Loucy (cell line): ENCODE measurements at regions not wholly inside any gene's neighbourhood (a gene's known extent, or its start where the extent isn't known, plus 50 kb on each side); places are given as distances from the start of the nearest gene placed in this dataset.

ENCODE experiments used
- H2AFZ ChIP-seq: fragments of 200-600 bp; sonication (generic); 2 replicates; pipeline ENCODE4 v1.6.0; 2016; ENCODE audit warnings: antibody characterized with exemption, mild to moderate bottlenecking, low read length, moderate library complexity
- H3F3A ChIP-seq: fragments of 200-600 bp; 2 replicates; pipeline ENCODE4 v1.6.0; 2016; ENCODE audit warnings: antibody characterized with exemption, low read depth, mild to moderate bottlenecking
- H3K27me3 ChIP-seq: fragments of 200-600 bp; sonication (generic); 2 replicates; pipeline ENCODE4 v1.6.1; 2014; ENCODE audit warnings: low read length, mild to moderate bottlenecking; ENCODE audit not compliant: insufficient read depth, poor library complexity, severe bottlenecking
- H3K36me3 ChIP-seq: fragments of 200-600 bp; sonication (generic); 2 replicates; pipeline ENCODE4 v1.6.1; 2016; ENCODE audit warnings: low read length; ENCODE audit not compliant: insufficient read depth
- H3K4me1 ChIP-seq: fragments of 200-600 bp; sonication (generic); 2 replicates; pipeline ENCODE4 v1.5.1; 2014; ENCODE audit warnings: low read length, mild to moderate bottlenecking; ENCODE audit not compliant: insufficient read depth, poor library complexity, severe bottlenecking
- H3K4me2 ChIP-seq: fragments of 200-600 bp; sonication (generic); 2 replicates; pipeline ENCODE4 v1.6.0; 2014; ENCODE audit warnings: antibody characterized with exemption, low read length, low read depth, mild to moderate bottlenecking; ENCODE audit not compliant: poor library complexity, severe bottlenecking
- H3K4me3 ChIP-seq: fragments of 200-600 bp; sonication (generic); 2 replicates; pipeline ENCODE4 v1.5.1; 2014; ENCODE audit warnings: low read length, mild to moderate bottlenecking, mixed read lengths; ENCODE audit not compliant: poor library complexity, severe bottlenecking
- H3K79me2 ChIP-seq: fragments of 200-600 bp; sonication (generic); 2 replicates; pipeline ENCODE4 v1.6.1; 2014; ENCODE audit warnings: low read length; ENCODE audit not compliant: insufficient read depth
- H3K9ac ChIP-seq: fragments of 200-600 bp; sonication (generic); 2 replicates; pipeline ENCODE4 v1.6.0; 2014; ENCODE audit warnings: mild to moderate bottlenecking, low read depth, low read length, moderate library complexity; ENCODE audit not compliant: poor library complexity, severe bottlenecking
- H3K9me2 ChIP-seq: fragments of 200-600 bp; sonication (generic); replicated peaks from 2 replicates; pipeline ENCODE4 v1.6.1; 2016; ENCODE audit warnings: low read depth, low read length, mixed read lengths
- H3K9me3 ChIP-seq: fragments of 200-600 bp; sonication (generic); 2 replicates; pipeline ENCODE4 v1.6.1; 2014; ENCODE audit warnings: mild to moderate bottlenecking, antibody characterized with exemption, low read length, low read depth; ENCODE audit not compliant: insufficient read depth
- H4K20me1 ChIP-seq: fragments of 200-600 bp; sonication (generic); 2 replicates; pipeline ENCODE4 v1.6.0; 2014; ENCODE audit warnings: antibody characterized with exemption, low read length, mild to moderate bottlenecking; ENCODE audit not compliant: insufficient read depth, poor library complexity, severe bottlenecking
- EZH2phosphoT487 ChIP-seq: fragments of 200-600 bp; IDR thresholded peaks from 2 replicates; pipeline ENCODE4 v1.6.1; 2018; ENCODE audit warnings: antibody characterized with exemption, mild to moderate bottlenecking, moderate library complexity, borderline replicate concordance
- TF ChIP-seq, protein P1 (sequence below): fragments of 200-600 bp; sonication (generic); conservative IDR thresholded peaks from 2 replicates; pipeline ENCODE4 v1.5.1; 2014; ENCODE audit warnings: mild to moderate bottlenecking, antibody characterized with exemption, low read length

DNA sequence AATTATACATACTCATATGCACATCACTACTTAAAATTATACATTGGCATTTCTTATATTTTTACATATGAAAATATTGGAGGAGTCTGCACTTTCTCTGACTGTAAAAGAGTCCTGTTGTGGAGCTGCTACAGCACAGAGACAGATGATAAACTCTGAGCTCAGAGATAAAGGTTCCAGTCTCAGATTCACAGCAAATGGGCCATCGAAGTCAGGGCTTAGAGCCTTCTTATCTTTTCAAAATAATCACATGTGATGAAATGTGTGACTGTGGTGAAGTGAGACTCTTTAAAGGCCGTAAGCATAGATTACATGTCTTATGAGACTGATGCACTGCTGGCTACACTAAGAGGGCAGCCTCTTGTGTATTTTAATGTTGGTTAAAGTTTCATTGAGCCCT, 187.5 kb upstream of the SYNPR start:
- H3K4me2 ChIP-seq = no peak overlapping the region
- no peak overlapping the region for H3K4me3 ChIP-seq
- H3K9me2 ChIP-seq = no peaks in the 10 kb centered on the region
- H3K79me2 ChIP-seq = no peaks in the 10 kb centered on the region
- H3K4me1 ChIP-seq = no peaks in the 10 kb centered on the region
- no peak overlapping the region for H3K9ac ChIP-seq
- no peaks in the 10 kb centered on the region for H4K20me1 ChIP-seq
- no peaks in the 10 kb centered on the region for H3F3A ChIP-seq
- TF ChIP-seq, protein P1, sequence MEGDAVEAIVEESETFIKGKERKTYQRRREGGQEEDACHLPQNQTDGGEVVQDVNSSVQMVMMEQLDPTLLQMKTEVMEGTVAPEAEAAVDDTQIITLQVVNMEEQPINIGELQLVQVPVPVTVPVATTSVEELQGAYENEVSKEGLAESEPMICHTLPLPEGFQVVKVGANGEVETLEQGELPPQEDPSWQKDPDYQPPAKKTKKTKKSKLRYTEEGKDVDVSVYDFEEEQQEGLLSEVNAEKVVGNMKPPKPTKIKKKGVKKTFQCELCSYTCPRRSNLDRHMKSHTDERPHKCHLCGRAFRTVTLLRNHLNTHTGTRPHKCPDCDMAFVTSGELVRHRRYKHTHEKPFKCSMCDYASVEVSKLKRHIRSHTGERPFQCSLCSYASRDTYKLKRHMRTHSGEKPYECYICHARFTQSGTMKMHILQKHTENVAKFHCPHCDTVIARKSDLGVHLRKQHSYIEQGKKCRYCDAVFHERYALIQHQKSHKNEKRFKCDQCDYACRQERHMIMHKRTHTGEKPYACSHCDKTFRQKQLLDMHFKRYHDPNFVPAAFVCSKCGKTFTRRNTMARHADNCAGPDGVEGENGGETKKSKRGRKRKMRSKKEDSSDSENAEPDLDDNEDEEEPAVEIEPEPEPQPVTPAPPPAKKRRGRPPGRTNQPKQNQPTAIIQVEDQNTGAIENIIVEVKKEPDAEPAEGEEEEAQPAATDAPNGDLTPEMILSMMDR = no peak
- TF ChIP-seq EZH2phosphoT487 = no peak
- H2AFZ ChIP-seq = no peak overlapping the region
- no peaks in the 10 kb centered on the region for H3K9me3 ChIP-seq
- H3K27me3 ChIP-seq = no peaks in the 10 kb centered on the region
- H3K36me3 ChIP-seq = no peaks in the 10 kb centered on the region

GRCh38 chr3:63092515-63092914, 185.6 kb upstream of the SYNPR start:
- Histone ChIP-seq H3K9me3 (no peaks in the 10 kb centered on the region), H3K27me3 (no peaks in the 10 kb centered on the region), H3K9me2 (no peaks in the 10 kb centered on the region), H3K36me3 (no peaks in the 10 kb centered on the region), H2AFZ (no peak overlapping the region), H3K79me2 (no peaks in the 10 kb centered on the region), H3K4me2 (no peak overlapping the region), H3K4me3 (no peak overlapping the region), H3K9ac (no peak overlapping the region), H4K20me1 (no peaks in the 10 kb centered on the region), H3F3A (no peaks in the 10 kb centered on the region), H3K4me1 (no peaks in the 10 kb centered on the region)
- TF ChIP-seq EZH2phosphoT487 = no peak
- TF ChIP-seq, protein P1 = no peak

- no peaks in the 10 kb centered on the region for H3K9me3 ChIP-seq
- no peaks in the 10 kb centered on the region for H3K79me2 ChIP-seq
- H3K9me2 ChIP-seq = no peaks in the 10 kb centered on the region
- H2AFZ ChIP-seq = no peak overlapping the region
- H3K4me2 ChIP-seq = no peak overlapping the region
- H4K20me1 ChIP-seq = no peaks in the 10 kb centered on the region
- no peak overlapping the region for H3K9ac ChIP-seq
- no peaks in the 10 kb centered on the region for H3K27me3 ChIP-seq
- H3F3A ChIP-seq = no peaks in the 10 kb centered on the region
- no peak for TF ChIP-seq EZH2phosphoT487
- TF ChIP-seq, protein P1 = no peak
- H3K4me1 ChIP-seq = no peaks in the 10 kb centered on the region
- H3K36me3 ChIP-seq = no peaks in the 10 kb centered on the region
- no peak overlapping the region for H3K4me3 ChIP-seq
These were observed 183.3 kb upstream of the SYNPR start for GRCh38 chr3:63094642-63095408.
